ENCODE measurements at regions not wholly inside any gene's neighbourhood (a gene's known extent, or its start where the extent isn't known, plus 50 kb on each side); places are given as distances from the start of the nearest gene placed in this dataset.

GRCh38 chr4:124189545-124189944 lies 523.0 kb downstream of the ANKRD50 start:
- TF ChIP-seq CTCF (IDR thresholded peaks at IDR 0.05) (no peak), POLR2A (IDR thresholded peaks at IDR 0.05) (no peak)
